D721Med (cell line): ENCODE measurements at regions not wholly inside any gene's neighbourhood (a gene's known extent, or its start where the extent isn't known, plus 50 kb on each side); places are given as distances from the start of the nearest gene placed in this dataset.

Experiments
- DNase-seq: peaks from one replicate; pipeline ENCODE4 v3.0.0; 2011; ENCODE audit warnings: low spot score; ENCODE audit not compliant: insufficient read length
- FAIRE-seq: peaks from 2 replicates; lab custom pipeline; 2011; peaks lifted over from hg19 to GRCh38; lab: Jason Lieb, UNC
- TF ChIP-seq, protein P1 (sequence below): IDR thresholded peaks from 2 replicates; pipeline ENCODE4 v1.5.1; 2012; ENCODE audit warnings: mild to moderate bottlenecking, control low read depth; ENCODE audit not compliant: insufficient read depth; ENCODE audit errors: missing control alignments

DNA sequence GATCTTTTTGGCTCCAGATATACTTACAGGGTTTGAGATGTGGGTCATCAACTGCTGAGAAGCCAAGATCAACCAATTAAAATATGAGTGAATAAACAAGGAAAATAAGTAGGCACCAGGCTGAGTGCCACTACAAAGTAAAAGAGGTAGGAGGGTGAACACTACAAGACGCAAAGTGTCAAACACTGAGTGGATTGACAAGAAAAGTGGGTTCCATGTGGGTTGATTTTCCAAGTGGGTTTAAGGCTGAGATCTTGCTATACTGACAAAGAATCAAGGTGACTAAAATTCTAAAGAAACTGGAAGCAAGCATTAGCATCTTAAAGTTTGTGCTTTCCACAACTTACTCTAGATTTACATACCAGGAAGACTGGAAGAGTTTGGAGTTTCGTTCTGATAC lies 160.4 kb upstream of the SPACA1 start:
- FAIRE-seq (no peak), DNase-seq (no peak)
- TF ChIP-seq, protein P1, sequence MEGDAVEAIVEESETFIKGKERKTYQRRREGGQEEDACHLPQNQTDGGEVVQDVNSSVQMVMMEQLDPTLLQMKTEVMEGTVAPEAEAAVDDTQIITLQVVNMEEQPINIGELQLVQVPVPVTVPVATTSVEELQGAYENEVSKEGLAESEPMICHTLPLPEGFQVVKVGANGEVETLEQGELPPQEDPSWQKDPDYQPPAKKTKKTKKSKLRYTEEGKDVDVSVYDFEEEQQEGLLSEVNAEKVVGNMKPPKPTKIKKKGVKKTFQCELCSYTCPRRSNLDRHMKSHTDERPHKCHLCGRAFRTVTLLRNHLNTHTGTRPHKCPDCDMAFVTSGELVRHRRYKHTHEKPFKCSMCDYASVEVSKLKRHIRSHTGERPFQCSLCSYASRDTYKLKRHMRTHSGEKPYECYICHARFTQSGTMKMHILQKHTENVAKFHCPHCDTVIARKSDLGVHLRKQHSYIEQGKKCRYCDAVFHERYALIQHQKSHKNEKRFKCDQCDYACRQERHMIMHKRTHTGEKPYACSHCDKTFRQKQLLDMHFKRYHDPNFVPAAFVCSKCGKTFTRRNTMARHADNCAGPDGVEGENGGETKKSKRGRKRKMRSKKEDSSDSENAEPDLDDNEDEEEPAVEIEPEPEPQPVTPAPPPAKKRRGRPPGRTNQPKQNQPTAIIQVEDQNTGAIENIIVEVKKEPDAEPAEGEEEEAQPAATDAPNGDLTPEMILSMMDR, result no peak

DNA sequence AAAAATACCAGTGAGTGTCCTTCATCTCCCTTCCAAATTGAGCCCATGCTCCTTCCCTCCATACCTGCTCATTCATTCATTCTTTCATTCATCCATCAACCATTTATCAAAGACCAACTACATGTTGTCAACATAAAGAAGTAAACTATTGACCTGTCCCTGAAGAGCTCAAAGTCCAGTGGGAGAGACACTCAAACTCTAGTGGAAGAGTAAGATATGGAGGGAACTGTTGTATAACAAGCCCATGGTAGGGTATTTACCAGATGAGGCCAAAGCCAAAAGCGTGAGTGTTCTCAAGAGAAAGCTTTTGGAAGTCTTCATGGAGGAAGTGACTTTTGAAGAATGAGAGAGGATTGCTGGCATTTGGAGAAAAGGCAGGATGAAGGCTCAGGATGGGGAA lies 163.4 kb upstream of the SPACA1 start:
- no peak for DNase-seq
- no peak for FAIRE-seq
- TF ChIP-seq, protein P1, result no peak

DNA sequence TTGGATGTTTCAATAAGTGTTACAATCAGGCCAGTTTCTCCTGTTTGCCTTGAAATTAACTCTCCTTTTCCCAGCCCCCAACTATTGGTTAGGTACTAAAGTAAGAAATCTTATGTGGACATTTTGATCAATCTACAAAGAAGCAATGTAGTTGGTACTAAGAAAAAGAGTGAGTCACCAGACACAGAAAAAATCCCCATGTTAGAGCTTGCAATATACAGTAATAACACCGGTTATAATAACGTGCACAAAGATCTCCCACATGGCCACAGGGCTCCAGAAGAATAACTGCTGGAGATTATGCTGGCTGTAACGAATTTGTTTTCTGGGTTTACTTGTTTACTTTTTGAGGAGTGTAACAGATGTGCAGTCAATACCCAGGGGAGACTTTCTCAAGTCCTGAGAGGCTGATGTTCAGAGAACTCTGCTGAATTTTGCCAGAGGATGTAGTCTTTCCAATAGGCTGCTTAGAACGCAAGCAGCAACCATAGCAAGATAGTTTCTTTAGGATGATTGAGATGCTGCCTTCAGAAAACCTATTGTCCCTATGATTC lies 166.2 kb upstream of the SPACA1 start:
- TF ChIP-seq, protein P1, result no peak
- no peak for DNase-seq
- no peak for FAIRE-seq

DNA sequence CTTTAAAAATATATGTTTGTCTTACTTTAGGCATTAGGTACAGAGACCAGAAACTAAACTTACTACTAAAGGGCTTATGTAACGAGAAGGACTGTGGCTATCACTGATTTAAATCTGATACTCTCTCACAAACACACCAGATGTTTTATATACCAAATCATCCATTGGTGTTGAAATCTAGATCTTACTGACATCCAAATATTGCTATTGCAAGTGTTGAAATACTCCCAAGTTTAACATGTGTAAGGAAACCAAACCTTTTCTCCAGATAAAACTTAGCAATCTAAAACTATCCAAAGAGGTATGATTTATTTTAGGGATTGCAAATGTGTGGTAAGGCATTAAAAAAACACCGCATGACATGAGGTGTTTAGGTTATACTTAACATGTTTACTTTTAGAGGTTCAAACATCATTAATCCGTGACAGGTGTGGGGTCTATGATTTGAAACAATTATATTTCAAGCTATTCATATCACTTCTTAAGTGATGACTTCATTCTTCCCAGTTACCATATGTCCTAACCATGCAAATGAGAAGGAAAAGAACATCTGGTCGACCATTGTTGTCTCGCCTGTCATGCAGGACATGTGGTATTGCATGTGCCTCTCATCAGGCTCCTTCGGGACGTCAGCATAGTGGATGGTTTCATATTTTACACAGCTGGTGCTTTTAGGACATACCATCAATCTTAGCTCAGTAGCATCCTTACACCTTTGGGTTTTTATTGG lies 168.3 kb upstream of the SPACA1 start:
- DNase-seq (no peak), FAIRE-seq (no peak)
- TF ChIP-seq, protein P1, result no peak

DNA sequence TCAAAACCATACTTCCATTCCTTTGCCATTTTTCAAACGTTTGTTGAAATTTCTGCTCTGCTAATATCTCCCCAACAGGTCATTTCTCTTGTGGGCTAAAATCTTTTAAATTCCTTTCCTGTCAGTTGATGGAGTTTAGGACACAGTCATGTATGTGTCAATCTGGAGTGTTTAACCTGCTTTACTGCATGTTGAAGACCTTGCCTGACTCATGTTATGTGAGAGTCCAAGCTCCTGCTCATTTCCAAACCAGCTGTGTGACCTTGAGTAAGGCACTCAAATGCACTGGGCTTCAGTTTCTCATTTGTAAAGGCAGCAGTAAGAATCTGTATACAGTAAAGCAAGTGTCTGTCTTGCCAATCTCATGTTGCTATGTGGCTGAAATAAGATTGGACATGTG lies 171.9 kb upstream of the SPACA1 start:
- FAIRE-seq, result no peak
- TF ChIP-seq, protein P1, result no peak
- DNase-seq, result no peak

DNA sequence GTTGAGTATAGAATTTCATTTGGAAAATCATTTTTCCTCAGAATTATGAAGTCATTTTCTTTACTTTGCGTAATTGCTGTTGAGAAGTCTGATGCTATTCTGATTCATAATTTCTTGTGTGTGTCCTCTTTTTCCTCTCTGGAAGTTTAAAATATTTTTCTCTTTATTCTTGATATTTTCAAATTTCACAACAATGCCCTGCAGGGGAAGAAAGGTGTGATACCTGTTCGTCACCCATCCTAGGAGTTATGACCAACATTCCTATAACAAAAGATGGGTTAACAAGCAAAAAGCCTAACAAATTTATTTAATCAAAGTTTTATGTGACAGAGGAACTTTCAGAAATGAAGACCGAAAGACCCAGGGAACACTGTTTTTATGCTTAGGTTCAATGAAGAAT lies 171.5 kb upstream of the AKIRIN2 start:
- TF ChIP-seq, protein P1, result no peak
- no peak for FAIRE-seq
- no peak for DNase-seq

DNA sequence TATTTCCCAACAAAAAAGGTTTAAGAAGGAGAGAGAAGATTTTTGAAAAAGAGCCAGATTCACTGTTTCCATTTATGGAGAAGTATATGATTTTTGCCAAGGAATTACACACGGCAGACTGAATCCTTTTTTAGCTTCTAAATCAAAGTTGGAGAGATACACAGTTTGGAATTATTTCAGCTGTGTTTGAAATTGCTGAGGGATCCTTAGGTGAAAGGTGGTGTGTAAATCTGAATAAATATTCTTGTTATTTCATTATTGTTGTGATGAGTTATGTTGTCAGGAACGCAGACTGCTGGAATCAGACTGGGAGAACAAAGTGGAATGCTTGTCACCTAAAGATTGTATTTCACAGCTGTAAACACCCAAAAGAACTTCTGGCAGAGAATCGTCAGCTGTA lies 168.5 kb upstream of the AKIRIN2 start:
- FAIRE-seq, result no peak
- DNase-seq, result no peak
- TF ChIP-seq, protein P1, result no peak
